ENCODE measurements at regions not wholly inside any gene's neighbourhood (a gene's known extent, or its start where the extent isn't known, plus 50 kb on each side); places are given as distances from the start of the nearest gene placed in this dataset.

- intact Hi-C loops (cut with DNase I) = loop anchor here (10.0 kb wide), 1 partner anchor 445 kb away; no protein-coding TSS in a partner anchor
- no peak for DNase-seq
- peaks cover 0 to 3% (median 0%) of the 10 kb centered on the region in 3 donors for H3K4me1 ChIP-seq (ENCODE audit: control insufficient read depth in 2 of 3, insufficient read depth in 2 of 3, low read depth in 1 of 3, low read length in 3 of 3)
- no peak for TF ChIP-seq CTCF (IDR thresholded peaks at IDR 0.05; ENCODE audit: borderline replicate concordance, extremely low read depth, insufficient read depth)
- H3K27me3 ChIP-seq (ENCODE audit: control insufficient read depth, insufficient read depth, low read length) = no peaks in the 10 kb centered on the region
- no peak overlapping the region for H3K9ac ChIP-seq (ENCODE audit: low read length in 3 of 3)
- H3K4me3 ChIP-seq (ENCODE audit: low read length in 3 of 3) = peak overlapping the region in 1 of 3 donors; percentile 47
- H3K9me3 ChIP-seq (ENCODE audit: control insufficient read depth in 2 of 3, insufficient read depth in 1 of 3, low read length in 3 of 3) = no peaks in the 10 kb centered on the region
- no peaks in the 10 kb centered on the region for H3K36me3 ChIP-seq (ENCODE audit: control insufficient read depth in 2 of 3, insufficient read depth in 3 of 3, low read length in 3 of 3)
- no peak overlapping the region for H3K27ac ChIP-seq (ENCODE audit: low read depth in 2 of 2, low read length in 2 of 2)
- FAIRE-seq = no peak
These were observed 50.4 kb upstream of the GGTA1 start for GRCh38 chr9:121550041-121550440.

GRCh38 chr9:121550569-121551512 lies 51.2 kb upstream of the GGTA1 start:
- H3K36me3 ChIP-seq (ENCODE audit: control insufficient read depth in 2 of 3, insufficient read depth in 3 of 3, low read length in 3 of 3) = no peaks in the 10 kb centered on the region
- intact Hi-C loops (cut with DNase I) = loop anchor here (10.0 kb wide), 1 partner anchor 444 kb away; no protein-coding TSS in a partner anchor
- DNase-seq (peak; percentile 92 to 95 (median 94)), FAIRE-seq (no peak)
- no peak overlapping the region for H3K27ac ChIP-seq (ENCODE audit: low read depth in 2 of 2, low read length in 2 of 2)
- no peaks in the 10 kb centered on the region for H3K9me3 ChIP-seq (ENCODE audit: control insufficient read depth in 2 of 3, insufficient read depth in 1 of 3, low read length in 3 of 3)
- H3K4me1 ChIP-seq (ENCODE audit: control insufficient read depth in 2 of 3, insufficient read depth in 2 of 3, low read depth in 1 of 3, low read length in 3 of 3) = peaks cover 0 to 3% (median 0%) of the 10 kb centered on the region in 3 donors
- H3K9ac ChIP-seq (ENCODE audit: low read length in 3 of 3) = peak overlapping the region in 1 of 3 donors; percentile 55
- no peaks in the 10 kb centered on the region for H3K27me3 ChIP-seq (ENCODE audit: control insufficient read depth, insufficient read depth, low read length)
- peak; percentile 92 for TF ChIP-seq CTCF (IDR thresholded peaks at IDR 0.05; ENCODE audit: borderline replicate concordance, extremely low read depth, insufficient read depth)
- peak overlapping the region in 1 of 3 donors; percentile 47 for H3K4me3 ChIP-seq (ENCODE audit: low read length in 3 of 3)

- H3K4me3 ChIP-seq (ENCODE audit: low read length in 3 of 3) = no peak overlapping the region
- intact Hi-C loops (cut with DNase I) = loop anchor here (10.0 kb wide), 1 partner anchor 443 kb away; no protein-coding TSS in a partner anchor
- FAIRE-seq (no peak), DNase-seq (no peak)
- no peaks in the 10 kb centered on the region for H3K27me3 ChIP-seq (ENCODE audit: control insufficient read depth, insufficient read depth, low read length)
- no peaks in the 10 kb centered on the region for H3K36me3 ChIP-seq (ENCODE audit: control insufficient read depth in 2 of 3, insufficient read depth in 3 of 3, low read length in 3 of 3)
- H3K9me3 ChIP-seq (ENCODE audit: control insufficient read depth in 2 of 3, insufficient read depth in 1 of 3, low read length in 3 of 3) = no peaks in the 10 kb centered on the region
- H3K9ac ChIP-seq (ENCODE audit: low read length in 3 of 3) = no peak overlapping the region
- no peak overlapping the region for H3K27ac ChIP-seq (ENCODE audit: low read depth in 2 of 2, low read length in 2 of 2)
- no peak for TF ChIP-seq CTCF (IDR thresholded peaks at IDR 0.05; ENCODE audit: borderline replicate concordance, extremely low read depth, insufficient read depth)
- H3K4me1 ChIP-seq (ENCODE audit: control insufficient read depth in 2 of 3, insufficient read depth in 2 of 3, low read depth in 1 of 3, low read length in 3 of 3) = peaks cover 0 to 3% (median 0%) of the 10 kb centered on the region in 3 donors
These were observed 52.5 kb upstream of the GGTA1 start for GRCh38 chr9:121551985-121552753.

Measured in kidney (tissue), 13 donors.